Progenitor cell of endocrine pancreas (in vitro differentiated cells): ENCODE measurements at regions not wholly inside any gene's neighbourhood (a gene's known extent, or its start where the extent isn't known, plus 50 kb on each side); places are given as distances from the start of the nearest gene placed in this dataset.

Experiments
- DNase-seq: peaks from one replicate; pipeline ENCODE4 v3.0.0; 2021; ENCODE audit warnings: low spot score; ENCODE audit not compliant: unreplicated experiment
- H3K27ac Mint-ChIP-seq: 2 replicates; pipeline ENCODE4 v1.8.0; 2021; ENCODE audit warnings: mild to moderate bottlenecking, moderate library complexity, mixed read lengths
- H3K27me3 Mint-ChIP-seq: 2 replicates; pipeline ENCODE4 v1.8.0; 2021; ENCODE audit warnings: mixed read lengths
- H3K36me3 Mint-ChIP-seq: 2 replicates; pipeline ENCODE4 v1.8.0; 2022; ENCODE audit warnings: mixed read lengths; ENCODE audit not compliant: insufficient read depth
- H3K4me1 Mint-ChIP-seq: 2 replicates; pipeline ENCODE4 v1.8.0; 2021; ENCODE audit warnings: low read depth, mixed read lengths
- H3K4me3 Mint-ChIP-seq: 2 replicates; pipeline ENCODE4 v1.8.0; 2021; ENCODE audit warnings: low read depth, mild to moderate bottlenecking, moderate library complexity, mixed read lengths
- H3K9me3 Mint-ChIP-seq: 2 replicates; pipeline ENCODE4 v1.8.0; 2021; ENCODE audit warnings: low read depth, mixed read lengths
- CTCF ChIP-seq: fragments of 200-600 bp; sonication (generic); IDR thresholded peaks from one replicate; pipeline ENCODE4 v1.5.0; 2021; ENCODE audit warnings: antibody characterized with exemption, mild to moderate bottlenecking; ENCODE audit not compliant: unreplicated experiment

GRCh38 chr2:5076599-5076998, 615.6 kb upstream of the SOX11 start:
- Mint-ChIP-seq H3K9me3 (no peaks in the 10 kb centered on the region), H3K36me3 (no peaks in the 10 kb centered on the region), H3K27ac (no peak overlapping the region), H3K4me3 (no peak overlapping the region), H3K4me1 (no peaks in the 10 kb centered on the region), H3K27me3 (no peaks in the 10 kb centered on the region)
- DNase-seq = no peak
- no peak for TF ChIP-seq CTCF

DNA sequence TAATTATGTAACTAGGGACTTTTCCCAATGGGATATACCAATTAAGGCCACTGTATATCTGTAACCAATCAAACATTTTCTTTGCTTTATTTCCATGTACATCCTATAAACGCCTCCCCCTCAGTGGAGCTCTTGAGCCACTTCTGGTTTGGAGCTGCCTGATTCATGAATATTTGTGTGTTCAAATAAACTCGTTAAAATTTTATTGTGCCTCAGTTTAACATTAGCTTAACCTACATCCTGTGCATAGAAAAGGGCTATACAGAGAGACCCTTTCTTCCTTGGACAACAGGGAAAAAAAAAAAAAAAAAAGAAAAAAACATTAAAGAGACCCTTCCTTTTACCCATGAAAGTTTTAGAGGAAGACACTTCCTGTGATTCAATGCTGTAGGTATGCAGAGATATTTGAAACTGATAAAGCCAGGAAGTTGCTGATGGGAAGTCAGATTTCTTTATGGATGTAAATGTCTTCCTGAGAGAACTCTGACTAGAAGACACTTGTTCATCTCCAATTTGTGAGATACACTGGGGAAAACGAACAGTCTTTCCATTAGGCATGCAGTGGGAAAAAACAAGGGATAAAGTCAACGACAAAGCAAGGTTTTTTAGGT, 614.6 kb upstream of the SOX11 start:
- Mint-ChIP-seq H3K4me1 (no peaks in the 10 kb centered on the region), H3K4me3 (no peak overlapping the region), H3K36me3 (no peaks in the 10 kb centered on the region), H3K27me3 (no peaks in the 10 kb centered on the region), H3K27ac (no peak overlapping the region), H3K9me3 (no peaks in the 10 kb centered on the region)
- TF ChIP-seq CTCF = no peak
- DNase-seq = no peak

DNA sequence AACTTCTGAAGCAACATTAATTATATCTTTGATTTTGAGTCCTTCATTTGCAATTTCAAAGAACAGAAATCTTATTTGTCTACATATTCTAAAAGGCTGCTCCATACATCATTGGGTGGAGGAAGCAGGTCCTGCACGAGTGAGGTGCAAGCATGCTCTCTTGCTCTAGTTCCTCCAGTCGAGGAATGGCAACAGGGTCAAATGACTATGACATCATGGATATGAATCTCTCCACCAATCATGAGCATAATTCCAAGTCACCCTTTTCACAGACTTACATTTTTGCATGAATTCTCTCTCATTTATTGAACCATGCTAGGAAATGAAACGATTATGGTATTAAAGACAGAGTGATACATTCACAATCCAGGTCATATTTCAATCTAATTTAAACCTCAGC, 608.8 kb upstream of the SOX11 start:
- TF ChIP-seq CTCF = no peak
- Mint-ChIP-seq H3K36me3 (no peaks in the 10 kb centered on the region), H3K4me3 (no peak overlapping the region), H3K4me1 (no peaks in the 10 kb centered on the region), H3K9me3 (no peaks in the 10 kb centered on the region), H3K27me3 (no peaks in the 10 kb centered on the region), H3K27ac (no peak overlapping the region)
- DNase-seq = no peak

- no peak for DNase-seq
- no peaks in the 10 kb centered on the region for H3K36me3 Mint-ChIP-seq
- no peaks in the 10 kb centered on the region for H3K27me3 Mint-ChIP-seq
- H3K4me1 Mint-ChIP-seq = no peaks in the 10 kb centered on the region
- no peaks in the 10 kb centered on the region for H3K9me3 Mint-ChIP-seq
- TF ChIP-seq CTCF = no peak
- no peak overlapping the region for H3K27ac Mint-ChIP-seq
- no peak overlapping the region for H3K4me3 Mint-ChIP-seq
Observed at GRCh38 chr2:5089409-5089808, 602.8 kb upstream of the SOX11 start.

- Mint-ChIP-seq H3K27me3 (no peaks in the 10 kb centered on the region), H3K27ac (no peak overlapping the region), H3K4me1 (no peaks in the 10 kb centered on the region), H3K36me3 (no peaks in the 10 kb centered on the region), H3K9me3 (peaks cover 6% of the 10 kb centered on the region), H3K4me3 (no peak overlapping the region)
- TF ChIP-seq CTCF = no peak
- DNase-seq = no peak
Observed at GRCh38 chr2:5093056-5093455, 599.1 kb upstream of the SOX11 start.
